ENCODE measurements at regions not wholly inside any gene's neighbourhood (a gene's known extent, or its start where the extent isn't known, plus 50 kb on each side); places are given as distances from the start of the nearest gene placed in this dataset.

GRCh38 chr14:105860615-105861580 lies 334.5 kb downstream of the TMEM121 start:
- in situ Hi-C loops (cut with MboI; ENCODE audit: low pct_unique_long_range_greater_than_20kb, low sequenced_read_pairs, unreplicated experiment), result loop anchor here (25.0 kb wide), 1 partner anchor 149 kb away; no protein-coding TSS in a partner anchor
- DNase-seq (ENCODE audit: low spot score), result peak; percentile 12
- TF ChIP-seq, protein P1, sequence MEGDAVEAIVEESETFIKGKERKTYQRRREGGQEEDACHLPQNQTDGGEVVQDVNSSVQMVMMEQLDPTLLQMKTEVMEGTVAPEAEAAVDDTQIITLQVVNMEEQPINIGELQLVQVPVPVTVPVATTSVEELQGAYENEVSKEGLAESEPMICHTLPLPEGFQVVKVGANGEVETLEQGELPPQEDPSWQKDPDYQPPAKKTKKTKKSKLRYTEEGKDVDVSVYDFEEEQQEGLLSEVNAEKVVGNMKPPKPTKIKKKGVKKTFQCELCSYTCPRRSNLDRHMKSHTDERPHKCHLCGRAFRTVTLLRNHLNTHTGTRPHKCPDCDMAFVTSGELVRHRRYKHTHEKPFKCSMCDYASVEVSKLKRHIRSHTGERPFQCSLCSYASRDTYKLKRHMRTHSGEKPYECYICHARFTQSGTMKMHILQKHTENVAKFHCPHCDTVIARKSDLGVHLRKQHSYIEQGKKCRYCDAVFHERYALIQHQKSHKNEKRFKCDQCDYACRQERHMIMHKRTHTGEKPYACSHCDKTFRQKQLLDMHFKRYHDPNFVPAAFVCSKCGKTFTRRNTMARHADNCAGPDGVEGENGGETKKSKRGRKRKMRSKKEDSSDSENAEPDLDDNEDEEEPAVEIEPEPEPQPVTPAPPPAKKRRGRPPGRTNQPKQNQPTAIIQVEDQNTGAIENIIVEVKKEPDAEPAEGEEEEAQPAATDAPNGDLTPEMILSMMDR (IDR thresholded peaks at IDR 0.05; ENCODE audit: extremely low read depth, insufficient read depth, missing control alignments), result no peak

DNA sequence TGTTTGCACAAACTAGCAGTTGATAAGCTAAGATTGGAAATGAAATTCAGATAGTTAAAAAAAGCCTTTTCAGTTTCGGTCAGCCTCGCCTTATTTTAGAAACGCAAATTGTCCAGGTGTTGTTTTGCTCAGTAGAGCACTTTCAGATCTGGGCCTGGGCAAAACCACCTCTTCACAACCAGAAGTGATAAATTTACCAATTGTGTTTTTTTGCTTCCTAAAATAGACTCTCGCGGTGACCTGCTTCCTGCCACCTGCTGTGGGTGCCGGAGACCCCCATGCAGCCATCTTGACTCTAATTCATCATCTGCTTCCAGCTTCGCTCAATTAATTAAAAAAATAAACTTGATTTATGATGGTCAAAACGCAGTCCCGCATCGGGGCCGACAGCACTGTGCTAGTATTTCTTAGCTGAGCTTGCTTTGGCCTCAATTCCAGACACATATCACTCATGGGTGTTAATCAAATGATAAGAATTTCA lies 335.6 kb downstream of the TMEM121 start:
- in situ Hi-C loops (cut with MboI; ENCODE audit: low pct_unique_long_range_greater_than_20kb, low sequenced_read_pairs, unreplicated experiment), result loop anchor here (25.0 kb wide), 1 partner anchor 150 kb away; no protein-coding TSS in a partner anchor
- DNase-seq (ENCODE audit: low spot score), result peak; percentile 82
- TF ChIP-seq, protein P1 (IDR thresholded peaks at IDR 0.05; ENCODE audit: extremely low read depth, insufficient read depth, missing control alignments), result no peak

DNA sequence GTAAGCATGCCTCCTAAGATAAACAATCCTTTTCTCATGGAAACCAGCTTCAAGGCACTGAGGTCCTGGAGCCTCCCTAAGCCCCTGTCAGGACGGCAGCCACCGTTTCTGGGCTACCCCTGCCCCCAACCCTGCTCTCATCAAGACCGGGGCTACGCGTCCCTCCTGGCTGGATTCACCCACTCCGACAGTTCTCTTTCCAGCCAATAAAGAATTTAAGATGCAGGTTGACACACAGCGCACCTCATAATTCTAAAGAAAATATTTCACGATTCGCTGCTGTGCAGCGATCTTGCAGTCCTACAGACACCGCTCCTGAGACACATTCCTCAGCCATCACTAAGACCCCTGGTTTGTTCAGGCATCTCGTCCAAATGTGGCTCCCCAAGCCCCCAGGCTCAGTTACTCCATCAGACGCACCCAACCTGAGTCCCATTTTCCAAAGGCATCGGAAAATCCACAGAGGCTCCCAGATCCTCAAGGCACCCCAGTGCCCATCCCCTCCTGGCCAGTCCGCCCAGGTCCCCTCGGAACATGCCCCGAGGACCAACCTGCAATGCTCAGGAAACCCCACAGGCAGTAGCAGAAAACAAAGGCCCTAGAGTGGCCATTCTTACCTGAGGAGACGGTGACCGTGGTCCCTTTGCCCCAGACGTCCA lies 336.3 kb downstream of the TMEM121 start:
- in situ Hi-C loops (cut with MboI; ENCODE audit: low pct_unique_long_range_greater_than_20kb, low sequenced_read_pairs, unreplicated experiment), result loop anchor here (25.0 kb wide), 1 partner anchor 150 kb away; no protein-coding TSS in a partner anchor
- TF ChIP-seq, protein P1 (IDR thresholded peaks at IDR 0.05; ENCODE audit: extremely low read depth, insufficient read depth, missing control alignments), result no peak
- DNase-seq (ENCODE audit: low spot score), result peak; percentile 22

GRCh38 chr14:105863296-105864108 lies 337.1 kb downstream of the TMEM121 start:
- TF ChIP-seq, protein P1 (IDR thresholded peaks at IDR 0.05; ENCODE audit: extremely low read depth, insufficient read depth, missing control alignments), result no peak
- in situ Hi-C loops (cut with MboI; ENCODE audit: low pct_unique_long_range_greater_than_20kb, low sequenced_read_pairs, unreplicated experiment), result loop anchor here (25.0 kb wide), 1 partner anchor 151 kb away; no protein-coding TSS in a partner anchor
- DNase-seq (ENCODE audit: low spot score), result peak; percentile 4

DNA sequence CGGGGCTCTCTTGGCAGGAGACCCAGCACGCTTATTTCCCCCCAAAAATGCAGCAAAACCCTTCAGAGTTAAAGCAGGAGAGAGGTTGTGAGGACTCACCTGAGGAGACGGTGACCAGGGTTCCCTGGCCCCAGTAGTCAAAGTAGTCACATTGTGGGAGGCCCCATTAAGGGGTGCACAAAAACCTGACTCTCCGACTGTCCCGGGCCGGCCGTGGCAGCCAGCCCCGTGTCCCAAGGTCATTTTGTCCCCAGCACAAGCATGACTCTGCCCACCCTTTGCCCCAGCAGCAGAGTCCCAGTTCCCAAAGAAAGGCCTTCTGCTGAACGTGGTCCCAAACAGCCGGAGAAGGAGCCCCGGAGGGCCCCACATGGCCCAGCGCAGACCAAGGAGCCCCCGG lies 337.7 kb downstream of the TMEM121 start:
- TF ChIP-seq, protein P1 (IDR thresholded peaks at IDR 0.05; ENCODE audit: extremely low read depth, insufficient read depth, missing control alignments), result no peak
- in situ Hi-C loops (cut with MboI; ENCODE audit: low pct_unique_long_range_greater_than_20kb, low sequenced_read_pairs, unreplicated experiment), result loop anchor here (25.0 kb wide), 1 partner anchor 152 kb away; no protein-coding TSS in a partner anchor
- no peak for DNase-seq (ENCODE audit: low spot score)
